Adrenal gland (tissue), 9 donors: ENCODE measurements at regions not wholly inside any gene's neighbourhood (a gene's known extent, or its start where the extent isn't known, plus 50 kb on each side); places are given as distances from the start of the nearest gene placed in this dataset.
A peak's percentile ranks its signal among the peaks of the same experiment; 100 is the strongest.

Source experiments
- DNase-seq, 7 donors: peaks; one replicate each; pipeline ENCODE4 v3.0.0-alpha.2; 2019 to 2020
- H3K27ac ChIP-seq, 5 donors: fragments of 200-600 bp; sonication (generic) in 4 of 5; 1 replicate in 3 of 5; 2 replicates in 2 of 5; pipeline versions ENCODE4 v1.5.1 to v1.8.0; 2016 to 2020; ENCODE audit warnings: mild to moderate bottlenecking in 1 of 5
- H3K27me3 ChIP-seq: fragments of 200-600 bp; 2 replicates; pipeline ENCODE4 v1.8.0; 2021
- H3K36me3 ChIP-seq, 2 donors: fragments of 200-600 bp; replicated peaks in 1 of 2; 1 replicate in 1 of 2; 2 replicates in 1 of 2; pipeline versions ENCODE4 v1.5.1 to v1.8.0; 2018 to 2022
- H3K4me1 ChIP-seq, 2 donors: fragments of 200-600 bp; replicated peaks in 1 of 2; 1 replicate in 1 of 2; 2 replicates in 1 of 2; pipeline versions ENCODE4 v1.5.1 to v1.8.0; 2018 to 2021
- H3K4me3 ChIP-seq, 4 donors: fragments of 200-600 bp; sonication (generic) in 3 of 4; one replicate each; pipeline ENCODE4 v1.5.1; 2016 to 2018
- H3K9me3 ChIP-seq, 3 donors: fragments of 200-600 bp; sonication (generic) in 1 of 3; replicated peaks in 1 of 3; 1 replicate in 2 of 3; 2 replicates in 1 of 3; pipeline versions ENCODE4 v1.5.1 to v1.8.0; 2016 to 2021
- POLR2A ChIP-seq, 2 donors: fragments of 450-650 bp; IDR thresholded peaks; one replicate each; pipeline ENCODE4 v1.6.1; 2017; ENCODE audit warnings: antibody characterized with exemption in 2 of 2, mild to moderate bottlenecking in 2 of 2, moderate library complexity in 1 of 2
- WGBS, 4 donors: extraction: QIAGEN DNeasy Blood & Tissue Kit in 2 of 4; methylation state at CpG; one replicate each; pipeline versions ENCODE4 v1.1.5 to v1.1.7; 2013 to 2017; 5-methylcytosine and 5-hydroxymethylcytosine counted together
- intact Hi-C, 2 donors: fragments of 100-400 bp; cut with DNase I; formaldehyde crosslinking; loops; one replicate each; pipeline versions ENCODE4 v1.14.1 to v1.15.0; 2022 to 2023
- TF ChIP-seq, protein P1 (sequence below), 6 experiments: fragments of 450-650 bp in 4 of 6; fragments of 200-600 bp in 2 of 6; sonication (generic) in 1 of 6; IDR thresholded peaks; 1 replicate in 5 of 6; 2 replicates in 1 of 6; pipeline versions ENCODE4 v1.5.1 to v1.8.0; 2016 to 2021; ENCODE audit warnings: antibody characterized with exemption in 6 of 6, mild to moderate bottlenecking in 2 of 6, moderate library complexity in 1 of 6
- donor health status: healthy with polysubstance abuse.
- donor health status: Bipolar disorder and iron deficiency.
- donor health status: DM: yes; HTN: yes; CAD: no.
- donor health status: DM: no; HTN: no; CAD: no.
- donor health status: DM: no; HTN: no; CAD: no.

DNA sequence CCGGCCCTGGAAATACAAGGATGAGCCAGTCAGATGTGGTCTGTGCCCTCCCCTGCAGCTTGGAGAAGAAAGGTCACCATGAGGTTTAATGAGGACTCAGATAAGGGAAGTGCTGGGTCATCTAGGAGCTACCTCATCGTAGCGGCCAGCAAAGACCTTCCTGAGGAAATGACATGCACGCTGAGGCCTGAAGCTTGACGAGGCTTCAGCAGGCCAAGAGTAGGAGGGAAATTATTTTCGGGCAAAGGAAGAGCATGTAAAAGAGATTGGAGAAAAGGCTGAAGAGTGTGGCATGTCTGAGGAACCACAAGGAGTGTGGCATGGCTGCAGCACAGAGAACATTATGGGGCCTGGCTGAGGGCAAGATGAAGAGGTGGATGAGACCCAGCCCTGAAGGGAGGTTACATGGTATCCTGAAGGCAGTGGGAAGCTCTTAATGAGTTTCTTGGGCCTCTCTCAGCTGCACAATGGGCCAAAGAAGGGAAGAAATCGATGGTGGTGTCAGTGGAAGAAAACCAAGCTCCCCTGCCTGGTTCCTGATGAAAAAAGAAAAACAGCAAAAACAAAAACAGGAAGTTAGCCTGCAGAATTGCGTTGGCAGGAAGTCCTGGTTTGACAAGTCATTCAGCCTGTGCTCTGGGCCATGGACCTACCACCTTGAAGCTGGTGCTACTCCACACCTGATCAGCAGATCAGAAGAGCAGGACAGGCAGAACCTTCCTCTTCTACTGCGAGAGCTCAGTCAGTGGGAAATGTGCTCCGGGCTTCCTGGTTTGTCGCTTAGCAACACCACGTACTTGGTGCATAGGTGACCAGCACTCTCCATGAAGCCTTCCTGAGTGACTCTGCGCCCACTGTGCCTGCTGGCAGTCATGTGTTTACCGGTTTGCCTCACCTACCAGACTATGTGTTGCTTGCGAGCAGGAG is 134.5 kb upstream of the KLF3 start:
- DNase-seq, result peak; percentile 15 to 76 (median 37)
- 66 to 72% (median 71%) methylated on average over 12 to 15 of the region's 15 CpGs for WGBS, 4 donors
- peak overlapping the region in 3 of 5 donors; percentile 62 to 86 (median 74) for H3K27ac ChIP-seq

DNA sequence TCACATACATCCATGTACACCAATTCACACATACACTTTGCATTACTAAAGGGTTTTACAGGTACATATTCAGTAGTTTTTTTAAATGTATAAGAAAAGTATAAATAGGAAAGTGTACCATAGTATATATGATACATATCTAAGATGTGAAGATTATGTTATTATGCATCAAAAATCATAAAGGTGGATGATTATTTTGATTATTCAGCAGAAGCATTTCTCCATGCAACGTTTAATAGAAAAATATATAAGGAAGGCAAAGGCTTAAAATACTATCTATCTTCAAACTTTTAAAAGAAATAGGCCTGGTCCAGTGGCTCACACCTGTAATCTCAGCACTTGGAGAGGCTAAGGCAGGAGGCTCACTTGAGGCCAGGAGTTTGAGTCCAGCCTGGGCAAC is 133.5 kb upstream of the KLF3 start:
- 31 to 86% (median 79%) methylated on average over 1 of the region's 1 CpG for WGBS, 4 donors
- H3K27me3 ChIP-seq, result no peaks in the 10 kb centered on the region
- TF ChIP-seq, protein P1, sequence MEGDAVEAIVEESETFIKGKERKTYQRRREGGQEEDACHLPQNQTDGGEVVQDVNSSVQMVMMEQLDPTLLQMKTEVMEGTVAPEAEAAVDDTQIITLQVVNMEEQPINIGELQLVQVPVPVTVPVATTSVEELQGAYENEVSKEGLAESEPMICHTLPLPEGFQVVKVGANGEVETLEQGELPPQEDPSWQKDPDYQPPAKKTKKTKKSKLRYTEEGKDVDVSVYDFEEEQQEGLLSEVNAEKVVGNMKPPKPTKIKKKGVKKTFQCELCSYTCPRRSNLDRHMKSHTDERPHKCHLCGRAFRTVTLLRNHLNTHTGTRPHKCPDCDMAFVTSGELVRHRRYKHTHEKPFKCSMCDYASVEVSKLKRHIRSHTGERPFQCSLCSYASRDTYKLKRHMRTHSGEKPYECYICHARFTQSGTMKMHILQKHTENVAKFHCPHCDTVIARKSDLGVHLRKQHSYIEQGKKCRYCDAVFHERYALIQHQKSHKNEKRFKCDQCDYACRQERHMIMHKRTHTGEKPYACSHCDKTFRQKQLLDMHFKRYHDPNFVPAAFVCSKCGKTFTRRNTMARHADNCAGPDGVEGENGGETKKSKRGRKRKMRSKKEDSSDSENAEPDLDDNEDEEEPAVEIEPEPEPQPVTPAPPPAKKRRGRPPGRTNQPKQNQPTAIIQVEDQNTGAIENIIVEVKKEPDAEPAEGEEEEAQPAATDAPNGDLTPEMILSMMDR (IDR thresholded peaks at IDR 0.05), result no peak
- TF ChIP-seq POLR2A (IDR thresholded peaks at IDR 0.05), result no peak
- intact Hi-C loops, result no loop called here
- no peak overlapping the region for H3K4me3 ChIP-seq
- H3K9me3 ChIP-seq, result no peaks in the 10 kb centered on the region
- H3K4me1 ChIP-seq, result peaks cover 0 to 10% of the 10 kb centered on the region in 2 donors
- no peaks in the 10 kb centered on the region for H3K36me3 ChIP-seq
- no peak overlapping the region for H3K27ac ChIP-seq
- DNase-seq, result no peak

More for the DNA sequence above, 134.5 kb upstream of the KLF3 start:
- Histone ChIP-seq H3K27me3 (no peaks in the 10 kb centered on the region), H3K36me3 (no peaks in the 10 kb centered on the region), H3K4me3 (no peak overlapping the region), H3K4me1 (peaks cover 0 to 10% of the 10 kb centered on the region in 2 donors), H3K9me3 (no peaks in the 10 kb centered on the region)
- no peak for TF ChIP-seq POLR2A (IDR thresholded peaks at IDR 0.05)
- TF ChIP-seq, protein P1 (IDR thresholded peaks at IDR 0.05), result no peak
- intact Hi-C loops, result no loop called here

DNA sequence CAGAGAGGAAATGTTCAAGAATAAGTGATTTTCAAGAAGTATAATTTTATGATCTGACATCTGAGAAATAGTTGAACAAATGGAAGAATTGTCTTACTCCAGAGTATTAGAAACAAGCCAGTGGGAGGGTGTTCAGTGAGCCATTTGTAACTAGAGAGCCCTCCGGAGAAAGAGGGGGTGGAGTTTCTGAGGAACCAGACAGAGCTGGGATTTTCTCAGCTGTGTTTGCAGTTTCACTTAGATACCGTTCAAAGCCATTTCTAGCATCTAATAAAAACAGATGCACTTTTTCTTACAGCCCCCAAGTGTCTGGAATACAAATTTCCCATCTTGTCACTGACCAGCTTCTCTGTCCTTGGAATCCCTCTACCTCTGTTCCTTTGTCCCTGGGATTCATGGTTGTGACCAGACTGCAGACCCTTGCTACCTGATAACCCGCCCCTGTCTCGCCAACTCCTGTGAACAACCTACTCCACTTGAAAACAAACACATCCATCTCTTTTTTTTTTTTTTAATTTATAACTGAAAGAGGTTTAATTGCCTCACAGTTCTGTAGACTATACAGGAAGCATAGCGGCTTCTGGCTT is 132.8 kb upstream of the KLF3 start:
- DNase-seq, result no peak
- no peak overlapping the region for H3K27ac ChIP-seq
- H3K27me3 ChIP-seq, result no peaks in the 10 kb centered on the region
- TF ChIP-seq, protein P1 (IDR thresholded peaks at IDR 0.05), result no peak
- TF ChIP-seq POLR2A (IDR thresholded peaks at IDR 0.05), result no peak
- intact Hi-C loops, result no loop called here
- WGBS, 4 donors, result 61 to 65% (median 64%) methylated on average over 5 of the region's 5 CpGs
- H3K4me3 ChIP-seq, result no peak overlapping the region
- H3K36me3 ChIP-seq, result no peaks in the 10 kb centered on the region
- H3K9me3 ChIP-seq, result no peaks in the 10 kb centered on the region
- H3K4me1 ChIP-seq, result peaks cover 0 to 10% of the 10 kb centered on the region in 2 donors

DNA sequence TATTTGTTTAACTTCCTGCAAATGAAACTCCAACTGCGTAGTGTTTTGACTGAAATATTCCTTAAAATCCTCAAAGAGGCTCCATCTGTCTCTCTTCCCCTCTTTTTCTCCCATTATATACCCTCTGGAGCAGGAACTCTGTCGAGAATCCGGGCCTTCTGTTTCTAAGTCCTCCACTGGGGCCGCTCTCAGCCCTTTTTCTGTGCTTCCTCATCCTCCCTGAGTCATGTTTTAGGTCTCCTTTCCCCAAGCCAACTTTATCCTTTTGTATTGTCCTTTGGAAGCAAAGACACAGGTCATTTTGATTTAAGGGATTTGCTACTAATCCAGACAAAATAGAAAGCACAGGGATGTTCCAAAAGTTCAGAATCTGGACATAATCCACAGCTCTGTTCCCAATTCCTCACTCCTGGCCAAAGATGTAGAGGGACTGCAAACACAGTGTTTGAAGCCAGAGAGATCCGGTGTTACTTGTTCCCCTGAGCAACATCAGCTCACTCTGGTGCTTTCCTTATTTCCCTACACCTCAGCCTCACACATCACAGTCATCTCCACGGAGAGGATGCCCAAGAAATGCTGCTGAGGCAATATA is 131.0 kb upstream of the KLF3 start:
- WGBS, 4 donors, result 71 to 77% (median 74%) methylated on average over 6 of the region's 6 CpGs
- no peaks in the 10 kb centered on the region for H3K27me3 ChIP-seq
- no peak for DNase-seq
- intact Hi-C loops, result no loop called here
- peaks cover 0 to 10% of the 10 kb centered on the region in 2 donors for H3K4me1 ChIP-seq
- no peak overlapping the region for H3K27ac ChIP-seq
- H3K36me3 ChIP-seq, result no peaks in the 10 kb centered on the region
- TF ChIP-seq POLR2A (IDR thresholded peaks at IDR 0.05), result no peak
- TF ChIP-seq, protein P1 (IDR thresholded peaks at IDR 0.05), result no peak
- H3K9me3 ChIP-seq, result no peaks in the 10 kb centered on the region
- no peak overlapping the region for H3K4me3 ChIP-seq
